Panc1 (cell line): ENCODE measurements at regions not wholly inside any gene's neighbourhood (a gene's known extent, or its start where the extent isn't known, plus 50 kb on each side); places are given as distances from the start of the nearest gene placed in this dataset.

Experiments used
- ATAC-seq: fragments of 200-7000 bp; cut with Tn5 transposase; 2 replicates; pipeline ENCODE4 v1.9.1; 2020; ENCODE audit warnings: mild to moderate bottlenecking, moderate library complexity
- BruUV-seq: library from RNA; stranded (reverse); fragments of 400-500 nt; replicated peaks from 2 replicates; lab custom pipeline; 2021; lab: Mats Ljungman, UMichigan
- CTCF ChIA-PET: fragments of 300-600 bp; sonication (Branson Sonifier 250); formaldehyde crosslinking; loops from one replicate; lab custom pipeline; 2022; ENCODE audit warnings: antibody characterized with exemption; lab: Charles Lee
- POLR2A ChIA-PET: fragments of 300-600 bp; sonication (Branson Sonifier 250); formaldehyde crosslinking; loops from one replicate; lab custom pipeline; 2022; ENCODE audit warnings: antibody characterized with exemption; lab: Charles Lee
- DNase-seq: peaks from one replicate; pipeline ENCODE4 v3.0.0-alpha.2; 2010; ENCODE audit warnings: low read depth, low spot score
- H3K27ac ChIP-seq: 2 replicates; pipeline ENCODE4 v1.5.1; 2011; ENCODE audit warnings: mild to moderate bottlenecking, low read length, inconsistent platforms
- H3K27me3 ChIP-seq: fragments of 200-500 bp; sonication (Bioruptor generic); 2 replicates; pipeline ENCODE4 v1.6.0; 2014; ENCODE audit warnings: low read length, inconsistent platforms; ENCODE audit not compliant: control insufficient read depth, insufficient read depth
- H3K36me3 ChIP-seq: fragments of 200-500 bp; sonication (Bioruptor generic); 2 replicates; pipeline ENCODE4 v1.5.1; 2014; ENCODE audit warnings: inconsistent platforms, mild to moderate bottlenecking, low read length, moderate library complexity; ENCODE audit not compliant: control insufficient read depth, insufficient read depth
- H3K4me1 ChIP-seq: 2 replicates; pipeline ENCODE4 v1.5.1; 2011; ENCODE audit warnings: inconsistent platforms, mild to moderate bottlenecking, low read length, moderate library complexity; ENCODE audit not compliant: control insufficient read depth, insufficient read depth
- H3K4me3 ChIP-seq, 2 experiments: 2 replicates each; pipeline ENCODE4 v1.5.1; 2011 to 2012; ENCODE audit warnings: low read depth in 2 of 2, low read length in 2 of 2, mild to moderate bottlenecking in 2 of 2, inconsistent platforms in 1 of 2, moderate library complexity in 1 of 2
- H3K9me3 ChIP-seq: fragments of 200-500 bp; sonication (Bioruptor generic); 2 replicates; pipeline ENCODE4 v1.5.1; 2014; ENCODE audit warnings: low read depth, mild to moderate bottlenecking, inconsistent platforms, low read length, moderate library complexity; ENCODE audit not compliant: control insufficient read depth, insufficient read depth
- POLR2AphosphoS5 ChIP-seq: IDR thresholded peaks from 2 replicates; pipeline ENCODE4 v1.6.1; 2012; ENCODE audit warnings: mild to moderate bottlenecking, low read depth, low read length, moderate library complexity
- SIN3A ChIP-seq: IDR thresholded peaks from 2 replicates; pipeline ENCODE4 v1.6.1; 2012; ENCODE audit warnings: low read depth, mild to moderate bottlenecking, low read length, moderate library complexity, borderline replicate concordance; ENCODE audit not compliant: insufficient read depth
- TCF7L2 ChIP-seq: IDR thresholded peaks from 2 replicates; pipeline ENCODE4 v1.6.1; 2011; ENCODE audit warnings: mild to moderate bottlenecking, low read depth, low read length, inconsistent platforms
- in situ Hi-C: cut with HindIII; loops from 2 replicates; pipeline ENCODE4 v1.10.0; 2016; ENCODE audit warnings: low sequenced_read_pairs, low pct_unique_long_range_greater_than_20kb
- intact Hi-C: fragments of 100-400 bp; cut with micrococcal nuclease; formaldehyde crosslinking; loops from one replicate; pipeline ENCODE4 v1.10.0; 2022; ENCODE audit not compliant: unreplicated experiment
- TF ChIP-seq, protein P1 (sequence below): fragments of 450-650 bp; IDR thresholded peaks from 2 replicates; pipeline ENCODE4 v1.5.1; 2017; ENCODE audit warnings: mild to moderate bottlenecking
- TF ChIP-seq, protein P2 (sequence below), 2 experiments: IDR thresholded peaks; 2 replicates each; pipeline ENCODE4 v1.6.1; 2011 to 2012; ENCODE audit warnings: low read depth in 2 of 2, control low read depth in 1 of 2, low read length in 1 of 2, mild to moderate bottlenecking in 1 of 2, moderate library complexity in 1 of 2; ENCODE audit not compliant: insufficient read depth in 1 of 2

DNA sequence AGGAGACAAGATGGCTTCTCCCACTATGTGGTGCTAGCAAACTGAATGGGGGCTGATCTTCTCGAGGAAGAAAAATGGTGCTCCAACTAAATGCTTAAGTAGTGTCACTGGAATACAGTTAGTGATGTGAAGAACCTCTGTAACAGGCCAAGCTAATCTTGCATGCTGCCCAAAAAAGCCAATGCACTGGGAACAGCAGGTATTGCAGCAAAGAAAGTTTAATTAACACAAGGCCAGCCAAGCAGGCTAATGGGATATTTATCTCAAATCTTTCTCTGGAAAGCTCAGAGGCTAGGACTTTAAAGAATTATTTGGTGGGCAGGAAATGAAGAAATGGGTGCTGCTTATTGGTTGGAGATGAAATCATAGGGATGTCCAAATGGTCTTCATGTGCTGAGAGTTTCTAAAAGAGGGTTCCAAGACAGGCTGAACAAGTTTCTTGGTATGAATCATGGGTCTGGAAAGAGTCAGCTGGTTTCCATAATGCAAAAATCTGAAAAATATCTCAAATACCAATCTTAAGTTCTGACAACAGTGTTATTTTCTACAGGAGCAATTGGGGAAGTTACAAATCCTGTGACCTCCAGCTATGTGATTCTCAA, 1550.5 kb downstream of the SLITRK5 start:
- ATAC-seq (no peak), DNase-seq (no peak)
- CTCF ChIA-PET, result no interaction called here
- BruUV-seq, result no TSS peak
- Histone ChIP-seq H3K36me3 (no peaks in the 10 kb centered on the region), H3K27ac (no peak overlapping the region), H3K27me3 (no peaks in the 10 kb centered on the region), H3K4me3 (no peak overlapping the region), H3K9me3 (0 out of 2 replicates have a peak, but pooled peaks cover 6% of the 10 kb centered on the region), H3K4me1 (no peaks in the 10 kb centered on the region)
- in situ Hi-C loops, result no loop called here
- POLR2A ChIA-PET, result no interaction called here
- TF ChIP-seq SIN3A (no peak), POLR2AphosphoS5 (no peak), TCF7L2 (no peak)
- TF ChIP-seq, protein P1, sequence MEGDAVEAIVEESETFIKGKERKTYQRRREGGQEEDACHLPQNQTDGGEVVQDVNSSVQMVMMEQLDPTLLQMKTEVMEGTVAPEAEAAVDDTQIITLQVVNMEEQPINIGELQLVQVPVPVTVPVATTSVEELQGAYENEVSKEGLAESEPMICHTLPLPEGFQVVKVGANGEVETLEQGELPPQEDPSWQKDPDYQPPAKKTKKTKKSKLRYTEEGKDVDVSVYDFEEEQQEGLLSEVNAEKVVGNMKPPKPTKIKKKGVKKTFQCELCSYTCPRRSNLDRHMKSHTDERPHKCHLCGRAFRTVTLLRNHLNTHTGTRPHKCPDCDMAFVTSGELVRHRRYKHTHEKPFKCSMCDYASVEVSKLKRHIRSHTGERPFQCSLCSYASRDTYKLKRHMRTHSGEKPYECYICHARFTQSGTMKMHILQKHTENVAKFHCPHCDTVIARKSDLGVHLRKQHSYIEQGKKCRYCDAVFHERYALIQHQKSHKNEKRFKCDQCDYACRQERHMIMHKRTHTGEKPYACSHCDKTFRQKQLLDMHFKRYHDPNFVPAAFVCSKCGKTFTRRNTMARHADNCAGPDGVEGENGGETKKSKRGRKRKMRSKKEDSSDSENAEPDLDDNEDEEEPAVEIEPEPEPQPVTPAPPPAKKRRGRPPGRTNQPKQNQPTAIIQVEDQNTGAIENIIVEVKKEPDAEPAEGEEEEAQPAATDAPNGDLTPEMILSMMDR, result no peak
- TF ChIP-seq, protein P2, sequence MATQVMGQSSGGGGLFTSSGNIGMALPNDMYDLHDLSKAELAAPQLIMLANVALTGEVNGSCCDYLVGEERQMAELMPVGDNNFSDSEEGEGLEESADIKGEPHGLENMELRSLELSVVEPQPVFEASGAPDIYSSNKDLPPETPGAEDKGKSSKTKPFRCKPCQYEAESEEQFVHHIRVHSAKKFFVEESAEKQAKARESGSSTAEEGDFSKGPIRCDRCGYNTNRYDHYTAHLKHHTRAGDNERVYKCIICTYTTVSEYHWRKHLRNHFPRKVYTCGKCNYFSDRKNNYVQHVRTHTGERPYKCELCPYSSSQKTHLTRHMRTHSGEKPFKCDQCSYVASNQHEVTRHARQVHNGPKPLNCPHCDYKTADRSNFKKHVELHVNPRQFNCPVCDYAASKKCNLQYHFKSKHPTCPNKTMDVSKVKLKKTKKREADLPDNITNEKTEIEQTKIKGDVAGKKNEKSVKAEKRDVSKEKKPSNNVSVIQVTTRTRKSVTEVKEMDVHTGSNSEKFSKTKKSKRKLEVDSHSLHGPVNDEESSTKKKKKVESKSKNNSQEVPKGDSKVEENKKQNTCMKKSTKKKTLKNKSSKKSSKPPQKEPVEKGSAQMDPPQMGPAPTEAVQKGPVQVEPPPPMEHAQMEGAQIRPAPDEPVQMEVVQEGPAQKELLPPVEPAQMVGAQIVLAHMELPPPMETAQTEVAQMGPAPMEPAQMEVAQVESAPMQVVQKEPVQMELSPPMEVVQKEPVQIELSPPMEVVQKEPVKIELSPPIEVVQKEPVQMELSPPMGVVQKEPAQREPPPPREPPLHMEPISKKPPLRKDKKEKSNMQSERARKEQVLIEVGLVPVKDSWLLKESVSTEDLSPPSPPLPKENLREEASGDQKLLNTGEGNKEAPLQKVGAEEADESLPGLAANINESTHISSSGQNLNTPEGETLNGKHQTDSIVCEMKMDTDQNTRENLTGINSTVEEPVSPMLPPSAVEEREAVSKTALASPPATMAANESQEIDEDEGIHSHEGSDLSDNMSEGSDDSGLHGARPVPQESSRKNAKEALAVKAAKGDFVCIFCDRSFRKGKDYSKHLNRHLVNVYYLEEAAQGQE (IDR thresholded peaks at IDR 0.05; ENCODE audit: insufficient read depth in 1 of 2, low read depth in 2 of 2, low read length in 1 of 2), result no peak
- intact Hi-C loops, result no loop called here

DNA sequence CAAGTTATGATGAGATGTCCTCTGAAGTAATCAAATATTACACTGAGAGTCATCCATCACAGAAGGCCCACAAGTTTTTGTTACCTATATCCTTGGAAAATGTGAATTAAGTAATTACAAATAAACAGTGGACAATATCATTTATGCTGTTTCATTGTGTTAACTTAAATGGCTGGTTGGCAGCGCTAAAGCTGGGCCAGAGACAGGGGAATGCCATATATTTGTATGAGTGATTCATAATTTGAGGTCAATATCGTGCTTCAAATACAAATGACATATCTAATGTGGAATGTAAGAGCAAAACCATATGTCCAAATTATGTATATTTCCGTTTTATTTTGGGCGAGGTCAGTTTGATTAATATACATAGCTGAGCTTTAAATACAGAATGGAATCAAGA, 1556.2 kb downstream of the SLITRK5 start:
- BruUV-seq, result no TSS peak
- H3K36me3 ChIP-seq, result no peaks in the 10 kb centered on the region
- H3K27ac ChIP-seq, result no peak overlapping the region
- H3K4me3 ChIP-seq, result no peak overlapping the region
- 0 out of 2 replicates have a peak, but pooled peaks cover 6% of the 10 kb centered on the region for H3K9me3 ChIP-seq
- in situ Hi-C loops, result no loop called here
- POLR2A ChIA-PET, result no interaction called here
- H3K4me1 ChIP-seq, result no peaks in the 10 kb centered on the region
- ATAC-seq (no peak), DNase-seq (no peak)
- H3K27me3 ChIP-seq, result no peaks in the 10 kb centered on the region
- CTCF ChIA-PET, result no interaction called here
- TF ChIP-seq TCF7L2 (no peak), SIN3A (no peak), POLR2AphosphoS5 (no peak)
- TF ChIP-seq, protein P2 (IDR thresholded peaks at IDR 0.05; ENCODE audit: insufficient read depth in 1 of 2, low read depth in 2 of 2, low read length in 1 of 2), result no peak
- TF ChIP-seq, protein P1, result no peak
- intact Hi-C loops, result no loop called here
